Astrocyte of the cerebellum (primary cell): ENCODE measurements at regions not wholly inside any gene's neighbourhood (a gene's known extent, or its start where the extent isn't known, plus 50 kb on each side); places are given as distances from the start of the nearest gene placed in this dataset.

Source experiments
- DNase-seq: peaks from one replicate; pipeline ENCODE4 v3.0.0-alpha.2; 2011; ENCODE audit warnings: low read depth
- H3K4me3 ChIP-seq: 2 replicates; pipeline ENCODE4 v1.5.1; 2011; ENCODE audit warnings: mild to moderate bottlenecking, low read depth, low read length, moderate library complexity
- CTCF ChIP-seq: IDR thresholded peaks from 2 replicates; pipeline ENCODE4 v1.5.1; 2012; ENCODE audit warnings: low read length, low read depth, moderate library complexity, mild to moderate bottlenecking; ENCODE audit errors: missing control alignments
- in situ Hi-C: cut with HindIII; loops from 2 replicates; pipeline ENCODE4 v1.10.0; 2017; ENCODE audit warnings: low sequenced_read_pairs

GRCh38 chr7:119522698-119523097 lies 750.3 kb upstream of the KCND2 start:
- in situ Hi-C loops = no loop called here
- no peak for DNase-seq
- no peak overlapping the region for H3K4me3 ChIP-seq
- TF ChIP-seq CTCF = no peak

- in situ Hi-C loops = no loop called here
- TF ChIP-seq CTCF = no peak
- peak; percentile 39 for DNase-seq
These were observed 727.9 kb upstream of the KCND2 start for GRCh38 chr7:119545118-119545517.

GRCh38 chr7:119555788-119556187 lies 717.2 kb upstream of the KCND2 start:
- H3K4me3 ChIP-seq = no peak overlapping the region
- DNase-seq = no peak
- no peak for TF ChIP-seq CTCF
- in situ Hi-C loops = no loop called here

More at GRCh38 chr7:119545118-119545517, 727.9 kb upstream of the KCND2 start:
- H3K4me3 ChIP-seq = no peak overlapping the region

- TF ChIP-seq CTCF = no peak
- no peak for DNase-seq
- no peak overlapping the region for H3K4me3 ChIP-seq
- in situ Hi-C loops = no loop called here
These were observed 716.5 kb upstream of the KCND2 start for GRCh38 chr7:119556436-119556835.

GRCh38 chr7:119561751-119562150 lies 711.2 kb upstream of the KCND2 start:
- TF ChIP-seq CTCF = no peak
- DNase-seq = no peak
- in situ Hi-C loops = no loop called here
- H3K4me3 ChIP-seq = no peak overlapping the region

- no peak for DNase-seq
- no peak for TF ChIP-seq CTCF
- no peak overlapping the region for H3K4me3 ChIP-seq
- in situ Hi-C loops = no loop called here
These were observed 710.1 kb upstream of the KCND2 start for GRCh38 chr7:119562839-119563238.

GRCh38 chr7:119571666-119572065 lies 701.3 kb upstream of the KCND2 start:
- TF ChIP-seq CTCF = no peak
- no peak overlapping the region for H3K4me3 ChIP-seq
- DNase-seq = no peak
- in situ Hi-C loops = no loop called here
